Stimulated activated CD8-positive, alpha-beta memory T cell treated with anti-CD3 and anti-CD28 coated beads, Interleukin-7, amount 100 ng/mL, for 48 hours (primary cell): ENCODE measurements at regions not wholly inside any gene's neighbourhood (a gene's known extent, or its start where the extent isn't known, plus 50 kb on each side); places are given as distances from the start of the nearest gene placed in this dataset.
A peak's percentile ranks its signal among the peaks of the same experiment; 100 is the strongest.

Experiments
- DNase-seq, 2 donors: peaks; one replicate each; pipeline ENCODE4 v3.0.0-alpha.2; 2020; ENCODE audit warnings: low read depth in 1 of 2; ENCODE audit errors: extremely low read depth in 1 of 2

- DNase-seq: no peak
These were observed 84.4 kb upstream of the ETV6 start for GRCh38 chr12:11564984-11565651.

GRCh38 chr12:11565752-11566151 lies 83.7 kb upstream of the ETV6 start:
- no peak for DNase-seq

GRCh38 chr12:11568155-11568761 lies 81.2 kb upstream of the ETV6 start:
- no peak for DNase-seq

- no peak for DNase-seq
These were observed 80.6 kb upstream of the ETV6 start for GRCh38 chr12:11568762-11569478.

GRCh38 chr12:11569716-11570115 lies 79.8 kb upstream of the ETV6 start:
- no peak for DNase-seq

- no peak for DNase-seq
These were observed 75.6 kb upstream of the ETV6 start for GRCh38 chr12:11573880-11574279.

- DNase-seq: peak in 1 of 2 donors; percentile 22
These were observed 73.4 kb upstream of the ETV6 start for GRCh38 chr12:11576104-11576503.

GRCh38 chr12:11577658-11578260 lies 71.7 kb upstream of the ETV6 start:
- no peak for DNase-seq

- peak in 1 of 2 donors; percentile 14 for DNase-seq
These were observed 70.9 kb upstream of the ETV6 start for GRCh38 chr12:11578461-11578993.

GRCh38 chr12:11580125-11580751 lies 69.2 kb upstream of the ETV6 start:
- DNase-seq: no peak

- DNase-seq: peak in 1 of 2 donors; percentile 35
These were observed 68.2 kb upstream of the ETV6 start for GRCh38 chr12:11581179-11581755.

- DNase-seq: no peak
These were observed 65.1 kb upstream of the ETV6 start for GRCh38 chr12:11584221-11584855.

- no peak for DNase-seq
These were observed 57.0 kb upstream of the ETV6 start for GRCh38 chr12:11592484-11592883.

- no peak for DNase-seq
These were observed 56.5 kb upstream of the ETV6 start for GRCh38 chr12:11593013-11593412.

GRCh38 chr12:11595080-11595479 lies 54.4 kb upstream of the ETV6 start:
- no peak for DNase-seq

- DNase-seq: no peak
These were observed 53.3 kb upstream of the ETV6 start for GRCh38 chr12:11596141-11596540.

GRCh38 chr12:11598900-11599299 lies 50.6 kb upstream of the ETV6 start:
- DNase-seq: no peak
